ENCODE measurements at regions not wholly inside any gene's neighbourhood (a gene's known extent, or its start where the extent isn't known, plus 50 kb on each side); places are given as distances from the start of the nearest gene placed in this dataset.
"Not testable (repeated sequence)": the region's sequence is repeated elsewhere in the genome, so short reads cannot be mapped to it uniquely, and the experiment has no call there.

- H3K4me3 ChIP-seq (ENCODE audit: low read depth, low read length) = no peak overlapping the region
- TF ChIP-seq CTCF (conservative IDR thresholded peaks at IDR 0.05; ENCODE audit: low read depth, low read length) = no peak
- no peak for DNase-seq (ENCODE audit: low read depth)
Observed at GRCh38 chr12:91637789-91638624, 455.4 kb upstream of the DCN start.

GRCh38 chr12:91636721-91637120 lies 454.1 kb upstream of the DCN start:
- H3K4me3 ChIP-seq (ENCODE audit: low read depth, low read length) = no peak overlapping the region
- no peak for DNase-seq (ENCODE audit: low read depth)
- no peak for TF ChIP-seq CTCF (conservative IDR thresholded peaks at IDR 0.05; ENCODE audit: low read depth, low read length)

- DNase-seq (ENCODE audit: low read depth); H3K4me3 ChIP-seq (ENCODE audit: low read depth, low read length): not testable (repeated sequence)
Observed at GRCh38 chr12:91634386-91634713, 451.7 kb upstream of the DCN start.

- DNase-seq (ENCODE audit: low read depth) = no peak
- H3K4me3 ChIP-seq (ENCODE audit: low read depth, low read length) = no peak overlapping the region
- TF ChIP-seq CTCF (conservative IDR thresholded peaks at IDR 0.05; ENCODE audit: low read depth, low read length) = no peak
Observed at GRCh38 chr12:91633734-91634357, 451.2 kb upstream of the DCN start.

- no peak for DNase-seq (ENCODE audit: low read depth)
- H3K4me3 ChIP-seq (ENCODE audit: low read depth, low read length) = no peak overlapping the region
- TF ChIP-seq CTCF (conservative IDR thresholded peaks at IDR 0.05; ENCODE audit: low read depth, low read length) = no peak
Observed at GRCh38 chr12:91633206-91633605, 450.6 kb upstream of the DCN start.

GRCh38 chr12:91632042-91632786 lies 449.6 kb upstream of the DCN start:
- no peak overlapping the region for H3K4me3 ChIP-seq (ENCODE audit: low read depth, low read length)
- DNase-seq (ENCODE audit: low read depth) = no peak

More at GRCh38 chr12:91632042-91632786, 449.6 kb upstream of the DCN start:
- no peak for TF ChIP-seq CTCF (conservative IDR thresholded peaks at IDR 0.05; ENCODE audit: low read depth, low read length)

All from choroid plexus epithelial cell (primary cell).